SKM-1 treated with dmso at 0.1 percent for 144 hours (cell line): ENCODE measurements at regions not wholly inside any gene's neighbourhood (a gene's known extent, or its start where the extent isn't known, plus 50 kb on each side); places are given as distances from the start of the nearest gene placed in this dataset.
A peak's percentile ranks its signal among the peaks of the same experiment; 100 is the strongest.
"Not testable (repeated sequence)": the region's sequence is repeated elsewhere in the genome, so short reads cannot be mapped to it uniquely, and the experiment has no call there.

ENCODE experiments used
- DNase-seq: peaks from one replicate; lab custom pipeline; 2025; ENCODE audit not compliant: unreplicated experiment; lab: John Stamatoyannopoulos, UW

- no peak for DNase-seq
Observed at GRCh38 chr11:116030697-116031331, 526.6 kb upstream of the CADM1 start.

GRCh38 chr11:116028506-116028905 is 524.3 kb upstream of the CADM1 start:
- DNase-seq = not testable (repeated sequence)

GRCh38 chr11:115999437-115999836 is 495.2 kb upstream of the CADM1 start:
- DNase-seq = no peak

- DNase-seq = peak; percentile 33
Observed at GRCh38 chr11:115996808-115997188, 492.6 kb upstream of the CADM1 start.

GRCh38 chr11:115996125-115996807 is 492.1 kb upstream of the CADM1 start:
- no peak for DNase-seq

GRCh38 chr11:115993590-115993989 is 489.4 kb upstream of the CADM1 start:
- DNase-seq = no peak

- no peak for DNase-seq
Observed at GRCh38 chr11:115990004-115990447, 485.8 kb upstream of the CADM1 start.

GRCh38 chr11:115985896-115986295 is 481.7 kb upstream of the CADM1 start:
- DNase-seq = no peak

GRCh38 chr11:115984228-115984627 is 480.0 kb upstream of the CADM1 start:
- DNase-seq = no peak

- DNase-seq = no peak
Observed at GRCh38 chr11:115982666-115983065, 478.5 kb upstream of the CADM1 start.

- no peak for DNase-seq
Observed at GRCh38 chr11:115981814-115982471, 477.7 kb upstream of the CADM1 start.

GRCh38 chr11:115981104-115981481 is 476.9 kb upstream of the CADM1 start:
- no peak for DNase-seq

GRCh38 chr11:115980337-115981103 is 476.3 kb upstream of the CADM1 start:
- no peak for DNase-seq

GRCh38 chr11:115974703-115975102 is 470.5 kb upstream of the CADM1 start:
- DNase-seq = no peak

GRCh38 chr11:115967203-115967602 is 463.0 kb upstream of the CADM1 start:
- not testable (repeated sequence) for DNase-seq

- DNase-seq = no peak
Observed at GRCh38 chr11:115965767-115966504, 461.7 kb upstream of the CADM1 start.

GRCh38 chr11:115964091-115964490 is 459.9 kb upstream of the CADM1 start:
- no peak for DNase-seq

GRCh38 chr11:115963156-115963555 is 458.9 kb upstream of the CADM1 start:
- DNase-seq = no peak

GRCh38 chr11:115961159-115962003 is 457.2 kb upstream of the CADM1 start:
- no peak for DNase-seq

- no peak for DNase-seq
Observed at GRCh38 chr11:115959081-115959486, 454.9 kb upstream of the CADM1 start.
